HG03442 (cell line): ENCODE measurements at regions not wholly inside any gene's neighbourhood (a gene's known extent, or its start where the extent isn't known, plus 50 kb on each side); places are given as distances from the start of the nearest gene placed in this dataset.
"Not testable (repeated sequence)": the region's sequence is repeated elsewhere in the genome, so short reads cannot be mapped to it uniquely, and the experiment has no call there.

ENCODE experiments used
- ATAC-seq: cut with Tn5 transposase; IDR thresholded peaks from one replicate; pipeline ENCODE4 v1.9.1; 2021; ENCODE audit warnings: mild to moderate bottlenecking, moderate library complexity; ENCODE audit not compliant: unreplicated experiment

- not testable (repeated sequence) for ATAC-seq
Observed at GRCh38 chr7:116373229-116373628, 126.3 kb upstream of the CAV2 start.

GRCh38 chr7:116377721-116378120 lies 121.8 kb upstream of the CAV2 start:
- ATAC-seq: no peak

- no peak for ATAC-seq
Observed at GRCh38 chr7:116380025-116380424, 119.5 kb upstream of the CAV2 start.

- no peak for ATAC-seq
Observed at GRCh38 chr7:116382375-116382774, 117.2 kb upstream of the CAV2 start.

- no peak for ATAC-seq
Observed at GRCh38 chr7:116384936-116385635, 114.5 kb upstream of the CAV2 start.

GRCh38 chr7:116386674-116387073 lies 112.9 kb upstream of the CAV2 start:
- no peak for ATAC-seq

- no peak for ATAC-seq
Observed at GRCh38 chr7:116390363-116390762, 109.2 kb upstream of the CAV2 start.

- ATAC-seq: no peak
Observed at GRCh38 chr7:116392806-116393205, 106.7 kb upstream of the CAV2 start.

GRCh38 chr7:116393654-116394053 lies 105.9 kb upstream of the CAV2 start:
- no peak for ATAC-seq

GRCh38 chr7:116394106-116394505 lies 105.4 kb upstream of the CAV2 start:
- no peak for ATAC-seq

- ATAC-seq: no peak
Observed at GRCh38 chr7:116395141-116395791, 104.3 kb upstream of the CAV2 start.

GRCh38 chr7:116398672-116399071 lies 100.9 kb upstream of the CAV2 start:
- ATAC-seq: no peak

GRCh38 chr7:116399819-116400218 lies 99.7 kb upstream of the CAV2 start:
- no peak for ATAC-seq

GRCh38 chr7:116400522-116400921 lies 99.0 kb upstream of the CAV2 start:
- no peak for ATAC-seq

GRCh38 chr7:116401711-116402110 lies 97.8 kb upstream of the CAV2 start:
- no peak for ATAC-seq

GRCh38 chr7:116403265-116403664 lies 96.3 kb upstream of the CAV2 start:
- ATAC-seq: no peak

- no peak for ATAC-seq
Observed at GRCh38 chr7:116404389-116404788, 95.1 kb upstream of the CAV2 start.

GRCh38 chr7:116405810-116406209 lies 93.7 kb upstream of the CAV2 start:
- ATAC-seq: no peak

- no peak for ATAC-seq
Observed at GRCh38 chr7:116407165-116407564, 92.4 kb upstream of the CAV2 start.

- ATAC-seq: no peak
Observed at GRCh38 chr7:116408166-116408565, 91.4 kb upstream of the CAV2 start.

- not testable (repeated sequence) for ATAC-seq
Observed at GRCh38 chr7:116408831-116409453, 90.6 kb upstream of the CAV2 start.

- ATAC-seq: not testable (repeated sequence)
Observed at GRCh38 chr7:116410694-116411093, 88.8 kb upstream of the CAV2 start.
